GM21619 (cell line): ENCODE measurements at regions not wholly inside any gene's neighbourhood (a gene's known extent, or its start where the extent isn't known, plus 50 kb on each side); places are given as distances from the start of the nearest gene placed in this dataset.
A peak's percentile ranks its signal among the peaks of the same experiment; 100 is the strongest.

Experiments used
- ATAC-seq: cut with Tn5 transposase; IDR thresholded peaks from one replicate; pipeline ENCODE4 v1.9.1; 2021; ENCODE audit not compliant: unreplicated experiment

DNA sequence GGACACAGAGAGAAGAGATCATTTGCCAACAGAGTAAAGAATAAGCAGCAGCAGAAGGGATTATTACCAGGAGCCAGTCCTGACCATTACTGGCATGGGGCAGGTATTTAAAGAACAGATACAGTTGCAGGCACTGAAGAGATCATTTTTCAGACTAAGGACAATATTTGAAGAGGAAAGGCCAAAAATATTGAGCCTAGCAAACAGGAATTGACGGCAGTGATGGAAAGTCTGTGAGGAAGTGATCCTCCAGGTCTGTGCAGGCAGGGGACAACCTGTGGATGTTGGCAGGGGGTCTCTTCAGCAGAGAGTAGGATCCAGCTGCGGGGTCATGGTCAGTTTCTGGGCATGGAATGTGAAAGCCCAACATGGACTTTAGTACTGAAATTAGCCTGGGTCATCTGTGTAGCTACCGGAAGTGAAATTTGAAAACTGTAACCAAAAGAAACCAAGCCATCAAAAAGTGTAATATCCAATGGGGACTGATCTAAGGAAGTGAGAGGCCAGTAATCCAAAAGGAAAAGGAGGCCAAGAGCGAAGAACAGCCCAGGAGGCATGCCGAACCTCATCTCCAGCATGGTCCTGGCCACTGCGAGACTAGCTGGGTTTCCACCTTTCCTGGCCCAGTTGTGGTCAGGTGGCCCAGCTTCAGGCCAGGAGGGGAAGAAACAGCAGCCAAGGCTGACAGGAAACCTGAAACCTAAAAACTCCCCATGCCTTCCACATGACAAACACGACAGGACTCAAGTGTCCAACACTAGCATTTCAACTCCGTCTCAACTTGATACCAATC is 115.1 kb upstream of the TNFAIP3 start:
- ATAC-seq: no peak

DNA sequence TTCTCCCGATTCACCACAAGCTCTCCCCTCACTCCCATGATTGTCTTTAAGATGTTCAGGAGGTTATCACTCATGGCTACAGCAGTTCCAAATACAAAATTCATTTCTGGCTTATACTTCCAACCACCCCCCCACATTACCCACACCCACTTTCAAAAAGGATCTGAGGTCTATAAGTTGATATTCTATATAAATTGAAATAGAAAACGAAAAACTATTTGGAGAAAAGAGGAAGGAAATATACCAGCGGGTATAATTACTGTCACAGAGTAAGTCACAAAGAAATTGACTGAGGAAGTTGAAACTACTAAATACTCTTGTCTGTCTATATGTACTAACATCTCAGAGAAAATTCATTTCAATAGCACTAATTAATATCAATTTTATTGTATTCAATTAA is 112.7 kb upstream of the TNFAIP3 start:
- peak; percentile 69 for ATAC-seq

DNA sequence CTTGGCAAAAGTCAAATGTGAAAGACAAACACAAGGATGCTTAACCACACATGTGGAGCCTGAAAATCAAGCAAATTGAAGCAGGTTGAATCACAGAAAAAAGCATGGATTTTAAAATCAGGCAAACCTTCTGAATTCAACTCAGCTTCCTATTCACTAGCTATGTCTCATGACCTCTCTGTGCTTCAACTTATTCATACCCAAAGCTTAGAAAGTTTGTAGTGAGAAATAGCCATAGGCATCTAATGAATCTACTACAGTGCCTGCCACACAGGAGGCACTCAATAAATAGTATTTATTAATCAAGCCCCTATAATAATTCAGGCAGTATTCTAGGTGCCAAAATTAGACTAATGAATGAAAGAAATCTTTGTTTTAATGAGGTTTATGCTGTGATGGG is 112.2 kb upstream of the TNFAIP3 start:
- ATAC-seq: peak; percentile 9

DNA sequence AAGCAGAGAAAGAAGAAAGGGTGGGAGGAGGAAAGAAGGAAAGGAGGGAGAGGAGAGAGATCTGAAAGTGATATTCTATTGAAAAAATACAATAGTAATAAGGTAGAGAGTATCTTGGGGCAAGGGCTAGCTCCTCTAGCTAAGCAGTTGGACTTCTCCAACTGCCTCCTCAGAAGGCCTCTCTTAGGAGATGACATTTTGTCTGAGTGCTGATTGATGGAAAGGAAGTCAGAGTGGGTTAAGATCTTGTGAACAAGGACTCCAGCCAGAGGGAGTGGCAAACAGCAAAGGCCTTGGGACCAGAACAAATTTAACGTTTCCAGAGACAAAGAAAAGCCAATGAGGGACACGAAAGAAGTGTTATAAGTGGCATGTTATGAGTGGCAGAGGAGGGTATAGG is 111.8 kb upstream of the TNFAIP3 start:
- ATAC-seq: no peak

DNA sequence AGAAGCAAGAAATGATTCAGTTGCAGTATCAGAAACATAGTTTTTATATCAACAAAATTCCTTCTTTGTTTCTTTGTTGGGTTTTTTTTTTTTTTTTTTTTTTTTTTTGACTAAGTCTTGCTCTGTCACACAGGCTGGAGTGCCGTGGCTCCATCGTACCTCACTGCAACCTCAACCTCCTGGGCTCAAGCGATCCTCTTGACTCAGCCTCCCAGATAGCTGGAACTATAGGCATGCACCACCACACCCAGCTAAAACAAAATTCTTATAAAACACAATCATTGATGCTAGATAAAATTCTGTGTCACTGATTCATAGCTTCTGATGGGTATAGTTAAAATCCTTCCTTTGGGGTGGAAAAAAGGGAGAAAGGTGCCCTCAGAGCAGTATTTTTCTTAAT is 110.3 kb upstream of the TNFAIP3 start:
- ATAC-seq: no peak

DNA sequence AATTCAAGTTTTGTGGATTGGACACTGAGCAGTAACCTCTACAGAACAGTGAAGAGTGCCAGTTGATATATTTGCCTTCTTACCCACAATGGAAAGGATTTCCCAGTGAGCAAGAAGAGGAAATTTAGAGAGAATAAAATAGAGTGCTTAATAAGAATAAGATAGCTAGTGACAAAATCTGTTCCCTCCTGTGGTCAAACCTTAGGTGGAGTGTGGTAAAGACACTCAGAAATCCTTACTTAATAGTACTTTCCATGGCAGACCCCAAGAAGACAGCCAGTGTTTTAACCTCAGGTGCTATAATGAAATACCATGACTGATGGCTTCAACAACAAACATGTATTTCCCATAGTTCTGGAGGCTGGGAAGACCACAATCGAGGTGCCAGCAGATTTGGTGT is 108.4 kb upstream of the TNFAIP3 start:
- ATAC-seq: no peak

DNA sequence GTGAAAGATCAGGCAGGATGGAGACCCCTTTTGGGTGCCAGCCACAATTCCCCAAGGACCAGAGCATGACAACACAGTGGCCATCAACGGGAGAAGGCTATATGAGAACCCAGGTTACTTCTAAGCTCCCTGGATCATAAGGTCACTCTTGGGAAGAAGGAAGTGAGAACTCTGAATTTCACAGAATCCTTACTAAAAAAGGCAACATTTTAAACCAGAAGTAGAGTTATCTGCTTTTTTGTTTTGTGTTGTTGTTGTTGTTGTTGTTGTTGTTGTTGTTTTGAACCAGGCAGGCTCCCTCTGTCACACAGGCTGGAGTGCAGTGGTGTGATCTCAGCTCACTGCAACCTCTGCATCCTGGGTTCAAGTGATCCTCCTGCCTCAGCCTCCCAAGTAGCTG is 107.4 kb upstream of the TNFAIP3 start:
- no peak for ATAC-seq

DNA sequence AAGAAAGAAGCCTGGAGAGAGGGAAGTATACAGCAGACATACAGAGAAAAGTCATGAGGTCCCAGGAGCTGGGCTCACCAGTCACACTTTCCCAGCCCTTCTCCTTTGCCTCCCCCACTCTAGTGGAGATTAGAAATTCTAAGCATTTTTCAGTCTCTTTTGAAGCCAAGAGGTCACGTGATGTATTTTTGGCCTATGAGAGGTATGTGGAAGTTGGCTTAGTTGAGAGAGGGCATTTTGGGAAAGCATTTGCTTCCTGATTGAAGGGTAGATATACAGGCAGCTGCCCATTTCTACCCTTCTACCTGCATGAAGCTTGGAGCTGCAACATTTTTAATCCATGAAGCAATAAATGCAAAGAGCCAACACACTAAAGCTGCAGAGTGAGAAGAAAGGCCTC is 106.0 kb upstream of the TNFAIP3 start:
- ATAC-seq: no peak

DNA sequence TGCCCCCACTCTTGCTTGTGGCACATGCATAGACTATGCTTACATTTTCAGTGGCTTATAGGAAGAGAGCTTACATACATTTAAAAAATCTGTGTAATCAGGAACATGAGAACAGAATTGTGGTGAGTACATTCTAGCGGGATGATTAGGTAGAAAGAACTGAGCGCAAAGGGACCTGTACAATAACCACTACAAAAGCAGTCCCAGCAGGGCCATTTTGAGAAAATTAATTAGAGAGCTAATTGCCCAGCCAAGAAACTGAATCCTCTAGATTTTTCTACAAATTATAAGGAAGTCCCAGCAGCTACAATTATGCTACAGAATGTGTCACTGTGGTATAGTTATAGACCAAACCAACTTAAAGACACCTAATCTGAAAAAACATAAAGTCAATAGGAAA is 105.6 kb upstream of the TNFAIP3 start:
- ATAC-seq: no peak

DNA sequence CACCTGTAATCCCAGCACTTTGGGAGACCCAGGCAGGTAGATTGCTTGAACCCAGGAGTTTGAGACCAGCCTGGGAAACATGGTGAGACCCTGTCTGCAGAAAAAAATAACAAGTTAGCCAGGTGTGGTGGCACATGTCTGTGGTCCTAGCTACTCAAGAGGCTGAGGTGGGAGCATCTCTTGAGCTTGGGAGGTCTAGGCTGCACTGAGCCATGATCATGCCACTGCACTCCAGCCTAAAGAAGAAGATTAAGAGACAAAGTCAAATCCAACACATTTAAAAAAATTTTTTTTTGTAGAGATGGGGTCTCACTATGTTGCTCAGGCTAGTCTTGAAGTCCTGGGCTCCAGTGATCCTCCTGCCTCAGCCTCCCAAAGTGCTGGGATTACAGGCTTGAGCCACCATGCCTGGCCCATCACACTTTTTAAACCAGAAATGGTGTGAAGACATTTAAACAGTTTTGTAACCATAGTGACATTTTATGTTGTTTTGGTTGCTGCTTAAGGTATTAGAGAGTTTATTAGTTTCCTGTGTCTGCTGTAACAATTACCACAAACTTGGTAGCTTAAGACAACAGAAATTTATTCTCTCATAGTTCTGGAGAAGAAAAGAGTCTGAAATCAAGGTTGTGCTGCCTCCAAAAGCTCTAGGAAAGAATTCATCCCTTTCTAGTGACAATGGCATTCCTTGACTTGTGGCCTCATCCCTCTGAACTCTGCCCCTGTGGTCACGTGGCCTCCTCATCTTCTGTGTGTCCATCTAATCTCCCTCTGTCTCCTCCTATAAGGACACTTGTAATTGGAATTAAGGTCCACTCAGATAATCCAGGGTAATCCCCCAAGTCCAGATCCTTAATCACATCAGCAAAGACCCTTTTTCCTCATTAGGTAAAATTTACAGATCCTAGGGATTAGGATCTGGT is 104.6 kb upstream of the TNFAIP3 start:
- no peak for ATAC-seq

DNA sequence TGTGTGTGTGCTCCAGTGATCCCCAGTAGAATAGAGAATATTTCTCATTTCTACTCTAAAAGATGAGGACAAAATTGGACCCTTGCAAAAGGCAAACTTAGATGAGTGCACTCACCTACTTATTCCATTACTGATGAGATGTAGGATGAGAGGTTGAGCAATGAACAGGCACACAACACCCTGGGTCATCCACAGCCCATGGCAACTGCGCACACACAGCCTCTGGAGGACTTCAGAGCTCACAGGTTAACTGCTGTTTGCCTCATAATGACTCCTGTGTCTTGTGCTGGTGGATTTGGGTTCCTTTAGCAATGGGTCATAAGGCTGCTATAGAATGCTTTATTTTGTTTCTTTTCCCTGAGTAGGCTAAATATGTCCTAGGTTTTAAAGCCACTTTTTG is 103.6 kb upstream of the TNFAIP3 start:
- no peak for ATAC-seq

DNA sequence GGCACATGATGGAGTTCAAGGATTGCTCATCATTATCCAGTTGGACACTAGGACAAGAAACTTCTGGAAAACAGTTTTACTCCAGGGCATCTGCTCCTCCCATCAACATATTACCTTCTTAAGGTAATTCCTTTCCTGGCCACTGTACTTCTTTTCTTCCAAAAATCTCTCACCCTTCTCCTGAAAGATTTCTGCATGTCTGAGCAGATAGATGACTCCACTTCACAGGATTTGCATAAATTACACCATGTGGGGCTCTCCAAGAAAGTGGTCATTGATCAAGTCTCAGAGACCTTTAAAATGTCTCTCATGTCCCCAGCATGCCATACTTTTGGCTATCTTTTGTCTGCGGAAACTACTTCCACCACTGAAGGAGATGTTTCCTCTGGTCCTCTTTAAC is 103.2 kb upstream of the TNFAIP3 start:
- ATAC-seq: no peak

DNA sequence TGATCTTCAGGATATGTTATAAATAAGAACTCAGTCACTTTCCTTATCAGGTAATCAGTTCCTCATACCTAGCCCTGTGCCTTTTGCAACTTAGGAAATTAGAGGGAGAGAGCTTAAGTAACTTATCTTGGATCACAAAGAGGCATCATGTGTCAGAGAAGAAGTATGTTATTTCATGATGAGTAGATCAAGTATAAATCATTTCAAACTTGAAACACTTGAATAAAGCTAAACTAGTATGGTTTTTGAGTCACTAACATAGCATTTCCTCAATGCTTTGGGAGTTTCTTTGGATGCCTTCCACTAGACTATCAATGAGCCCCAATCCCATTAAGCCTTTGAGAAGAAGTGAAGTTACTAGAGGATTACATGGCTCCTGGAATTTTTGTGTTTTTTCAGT is 102.6 kb upstream of the TNFAIP3 start:
- no peak for ATAC-seq

DNA sequence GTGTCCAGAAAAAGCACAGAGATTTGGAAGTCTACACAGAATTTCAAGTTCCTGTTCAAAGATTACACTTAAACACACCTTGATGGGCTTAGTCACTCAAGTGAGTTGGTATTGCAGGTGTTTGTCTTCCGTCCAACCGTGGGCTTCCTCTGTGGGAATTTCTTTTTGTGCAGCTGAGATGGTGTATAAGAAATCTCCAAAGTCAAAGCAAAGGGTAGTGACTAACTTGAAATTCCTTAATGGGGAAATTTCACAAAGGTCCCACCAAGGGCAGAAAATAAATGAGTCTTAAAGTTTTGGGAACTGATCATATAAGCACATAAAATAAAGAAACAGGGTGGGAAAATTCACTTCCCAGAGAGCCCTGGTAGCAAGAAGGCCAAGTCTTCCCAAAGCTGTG is 102.0 kb upstream of the TNFAIP3 start:
- no peak for ATAC-seq

DNA sequence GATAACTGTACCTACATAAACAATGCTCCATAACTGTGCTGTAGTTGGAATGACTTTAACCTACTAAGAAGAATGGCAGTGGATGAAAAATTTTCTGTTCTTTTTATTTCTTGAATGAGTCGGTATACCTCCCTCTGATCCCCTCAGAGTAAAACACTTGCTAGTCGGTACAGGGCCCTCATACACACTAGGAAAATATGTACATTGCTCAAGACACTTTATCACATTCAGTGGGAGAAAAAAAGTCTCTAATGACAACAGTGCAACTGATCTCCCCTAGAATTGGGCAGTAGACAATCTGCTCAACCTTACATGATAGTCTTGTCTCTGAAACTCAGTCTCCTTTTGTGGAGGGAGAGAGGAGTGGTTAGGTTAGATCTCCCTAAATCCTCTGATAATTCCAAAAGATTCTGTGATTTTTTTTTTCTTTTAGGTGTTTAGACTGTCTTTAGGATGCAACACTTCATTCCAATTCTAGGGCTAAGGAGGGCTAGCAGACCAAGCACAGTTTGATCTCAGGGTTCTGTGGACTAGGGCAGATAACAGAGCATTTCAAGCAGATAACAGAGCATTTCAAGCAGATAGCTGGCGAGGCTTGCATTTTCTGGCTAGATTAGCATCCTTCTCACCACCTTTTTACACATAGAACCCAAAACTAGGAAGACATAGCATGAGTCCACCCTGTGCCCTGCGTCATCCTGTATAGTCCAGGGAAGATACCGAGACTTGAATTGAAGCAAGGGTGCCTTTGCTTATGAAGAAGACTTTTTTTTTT is 100.3 kb upstream of the TNFAIP3 start:
- no peak for ATAC-seq

DNA sequence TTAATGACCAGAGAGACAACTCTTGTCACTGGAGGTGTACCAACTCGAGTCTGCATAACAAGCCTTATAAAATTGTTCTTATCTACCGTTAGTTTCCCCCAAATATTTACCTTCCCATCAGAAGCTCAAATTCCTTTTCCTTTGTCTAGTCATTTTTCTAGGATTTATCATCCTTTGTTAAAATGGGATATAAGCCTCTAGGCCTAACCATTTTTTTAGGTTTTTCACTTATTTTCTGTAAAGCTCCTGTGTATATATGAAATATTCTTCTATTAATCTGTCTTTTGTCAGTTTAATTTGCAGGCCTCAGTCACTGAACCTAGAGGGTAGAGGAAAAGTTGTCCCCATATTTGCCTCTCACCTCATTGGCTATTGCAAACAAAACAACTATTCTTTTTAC is 99.6 kb upstream of the TNFAIP3 start:
- ATAC-seq: no peak

DNA sequence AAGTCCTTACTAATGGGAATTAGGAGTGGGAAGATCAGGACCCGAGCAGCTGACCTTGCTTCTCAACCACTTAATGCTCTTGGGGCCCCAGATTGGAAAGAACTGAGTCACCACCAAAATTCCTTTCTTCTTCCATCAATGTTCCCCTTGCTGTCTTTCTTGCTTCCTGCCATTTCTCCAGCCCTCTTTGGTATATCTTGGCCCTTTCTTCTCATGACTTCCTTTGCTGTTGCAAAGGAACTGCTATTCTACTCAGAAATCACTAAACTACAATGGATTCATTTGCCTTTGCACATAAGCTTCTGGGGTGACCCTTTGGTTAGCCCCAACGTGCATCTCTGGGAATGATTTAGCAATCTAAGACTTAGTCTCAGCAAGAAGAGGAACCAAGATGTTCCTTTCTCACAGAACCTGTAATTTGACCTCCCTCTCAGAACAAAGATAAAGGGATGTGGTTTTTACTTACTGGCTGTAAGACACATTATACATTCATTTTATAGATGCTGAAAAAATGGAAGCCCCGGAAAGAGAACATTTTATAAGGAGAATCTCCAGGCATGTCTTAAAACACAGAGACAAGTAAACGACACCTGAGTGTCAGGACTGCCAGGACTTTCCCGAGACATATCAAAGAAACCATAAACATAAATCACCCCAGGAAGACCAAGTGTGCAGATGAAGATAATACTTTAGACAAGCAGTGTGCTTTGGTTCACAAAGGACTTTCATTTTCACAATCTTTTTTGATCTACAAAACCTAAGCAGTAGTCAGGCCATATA is 99.0 kb upstream of the TNFAIP3 start:
- ATAC-seq: peak; percentile 83

DNA sequence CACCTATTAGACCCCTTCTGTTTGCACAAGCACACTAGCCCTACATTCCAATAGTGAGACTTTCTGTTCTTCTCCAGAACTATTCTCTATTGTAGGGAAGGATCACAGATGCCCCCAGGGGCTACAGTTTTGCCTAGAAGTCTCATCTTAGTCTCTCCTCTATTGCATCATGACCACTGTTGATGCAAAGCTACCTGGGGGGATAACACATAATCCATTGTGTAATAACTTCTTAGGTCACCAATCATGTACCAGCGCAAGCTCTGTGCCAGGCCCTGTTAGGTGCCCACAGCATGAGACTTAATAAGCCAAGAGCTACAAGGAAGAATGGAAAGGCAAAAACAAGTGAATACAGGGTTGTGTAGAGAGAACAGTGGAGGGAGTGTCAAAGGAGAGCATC is 98.1 kb upstream of the TNFAIP3 start:
- no peak for ATAC-seq

DNA sequence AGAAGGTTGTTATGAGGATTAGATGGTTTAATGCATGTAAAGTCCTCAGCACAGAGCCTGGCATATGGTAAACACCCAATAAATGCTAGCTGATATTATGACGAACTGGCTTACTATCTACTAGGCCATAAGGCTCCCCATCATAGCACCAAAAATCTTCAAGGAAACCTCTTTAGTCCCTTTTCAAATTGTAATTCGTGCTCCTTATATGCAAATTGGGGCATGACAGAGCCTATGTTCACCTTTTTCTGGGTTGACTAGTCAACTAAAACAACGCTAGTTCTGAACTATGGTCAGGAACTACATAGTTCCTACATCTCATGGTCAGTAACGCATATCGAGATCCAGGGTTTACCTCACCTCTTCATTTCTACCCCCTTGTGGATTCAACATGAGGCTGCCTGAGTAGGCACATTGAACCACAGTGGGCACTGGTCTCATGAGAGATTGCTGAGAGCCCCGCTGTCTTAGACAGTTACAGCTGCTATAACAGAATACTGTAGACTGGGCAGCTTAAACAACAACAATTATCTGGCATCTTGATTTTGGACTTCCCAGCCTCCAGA is 97.2 kb upstream of the TNFAIP3 start:
- no peak for ATAC-seq

DNA sequence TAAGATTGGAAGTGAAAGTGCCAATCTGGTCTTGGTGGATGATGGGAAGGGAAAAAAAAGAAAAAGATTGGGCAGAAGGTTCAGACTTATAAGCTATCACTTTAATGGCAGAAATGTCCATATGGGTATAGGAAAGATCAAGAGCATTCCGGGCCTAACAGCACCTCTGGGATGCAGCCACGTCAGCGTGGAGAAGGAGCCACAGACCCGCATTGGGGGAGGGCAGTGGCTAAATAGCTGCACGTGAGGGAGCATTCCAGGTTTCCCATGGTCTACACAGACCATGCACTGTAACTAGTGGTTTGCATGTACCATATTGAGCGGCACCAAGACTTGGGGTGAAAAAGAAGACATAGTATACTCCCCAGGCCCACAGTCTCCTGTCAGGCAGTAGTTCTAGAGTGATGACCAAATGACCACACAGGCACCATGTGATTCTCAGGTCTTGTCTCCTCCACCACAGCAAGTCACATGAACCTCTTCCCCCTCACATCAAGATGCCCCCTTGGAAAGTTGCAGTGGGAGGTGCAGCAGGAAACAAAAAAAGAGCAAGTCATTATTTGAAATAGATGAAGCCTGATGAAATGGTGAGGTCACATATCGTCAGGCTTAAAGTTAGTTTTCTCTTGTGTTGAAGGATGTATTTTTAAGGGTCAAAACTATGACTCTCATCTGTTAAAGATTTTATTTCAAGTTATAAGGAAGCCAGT is 94.4 kb upstream of the TNFAIP3 start:
- no peak for ATAC-seq
